GM19239 (cell line): ENCODE measurements at regions not wholly inside any gene's neighbourhood (a gene's known extent, or its start where the extent isn't known, plus 50 kb on each side); places are given as distances from the start of the nearest gene placed in this dataset.
"Not testable (repeated sequence)": the region's sequence is repeated elsewhere in the genome, so short reads cannot be mapped to it uniquely, and the experiment has no call there.

ENCODE experiments used
- DNase-seq: peaks from one replicate; pipeline ENCODE4 v3.0.0; 2011; ENCODE audit warnings: low spot score; ENCODE audit not compliant: insufficient read length
- FAIRE-seq: peaks from 2 replicates; lab custom pipeline; 2011; peaks lifted over from hg19 to GRCh38; lab: Jason Lieb, UNC

DNA sequence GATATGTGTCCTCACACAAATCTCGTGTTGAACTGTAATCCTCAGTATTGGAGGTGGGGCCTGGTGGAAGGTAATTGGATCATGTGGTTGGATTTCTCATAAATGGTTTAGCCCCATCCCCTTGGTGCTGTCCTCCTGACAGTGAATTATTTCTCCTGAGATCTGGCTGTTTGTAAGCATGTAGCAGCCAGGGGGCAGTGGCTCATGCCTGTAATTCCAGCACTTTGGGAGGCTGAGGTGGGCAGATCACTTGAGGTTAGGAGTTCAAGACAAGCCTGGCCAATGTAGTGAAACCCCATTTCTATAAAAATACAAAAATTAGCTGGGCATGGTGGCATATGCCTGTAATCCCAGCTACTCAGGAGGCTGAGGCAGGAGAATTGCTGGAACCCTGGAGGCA, 999.0 kb downstream of the DNAH5 start:
- FAIRE-seq, DNase-seq: not testable (repeated sequence)

DNA sequence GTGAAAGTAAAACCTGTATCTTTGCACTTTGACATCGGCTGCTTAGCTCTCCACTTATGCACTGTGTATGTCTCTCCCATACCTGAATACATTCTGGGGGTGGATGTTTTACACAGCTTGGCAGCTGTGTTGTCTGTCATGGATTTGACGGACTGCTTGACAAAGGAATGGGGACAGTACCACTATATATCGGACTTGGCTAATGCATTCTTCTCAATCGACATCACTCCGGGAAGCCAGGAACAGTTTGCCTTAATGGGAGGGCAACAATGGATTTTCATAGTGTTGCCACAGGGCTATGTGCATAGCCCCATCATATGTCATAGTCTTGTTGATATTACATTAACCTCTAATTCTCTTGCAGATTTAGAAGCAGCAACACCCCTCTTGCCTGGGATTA, 1008.3 kb downstream of the DNAH5 start:
- no peak for FAIRE-seq
- no peak for DNase-seq

DNA sequence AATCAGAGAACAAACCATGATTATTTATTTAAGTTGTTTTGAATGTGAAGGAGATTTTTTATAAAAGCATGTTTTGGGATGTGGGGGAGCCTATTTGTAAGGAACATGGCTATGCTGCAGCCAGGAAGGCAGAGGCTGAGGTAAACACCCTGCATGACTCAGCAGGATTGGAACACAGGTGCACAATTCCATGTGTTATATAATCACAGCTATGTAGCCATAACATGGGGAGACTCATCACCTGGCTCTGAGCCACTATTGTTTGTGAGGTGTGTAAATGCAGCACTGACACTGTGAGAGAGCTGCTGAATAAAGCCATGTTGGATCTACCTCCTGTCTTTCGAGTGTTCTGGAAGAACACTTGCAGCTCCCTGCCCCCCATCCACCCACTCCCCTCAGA, 1009.8 kb downstream of the DNAH5 start:
- FAIRE-seq (no peak), DNase-seq (no peak)

DNA sequence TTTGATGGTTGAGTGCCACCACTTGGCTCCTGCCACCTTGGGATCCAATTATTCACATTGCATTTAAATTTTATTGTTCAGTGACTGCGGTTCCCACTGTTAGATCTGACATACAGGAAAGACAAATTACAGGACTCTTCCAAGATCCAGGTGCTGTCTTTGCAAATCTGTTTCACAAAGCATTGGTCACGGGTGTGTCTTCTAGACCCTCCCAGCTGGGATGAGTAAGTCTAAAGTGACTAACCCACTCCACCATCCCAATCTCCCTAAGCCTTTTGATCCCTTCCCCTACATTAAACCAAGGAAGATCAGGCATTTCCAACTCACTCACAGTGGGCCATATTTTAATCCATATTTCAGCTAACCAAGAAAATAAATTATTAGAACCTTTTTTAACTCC, 1016.3 kb upstream of the CTNND2 start:
- FAIRE-seq, result no peak
- DNase-seq, result no peak

DNA sequence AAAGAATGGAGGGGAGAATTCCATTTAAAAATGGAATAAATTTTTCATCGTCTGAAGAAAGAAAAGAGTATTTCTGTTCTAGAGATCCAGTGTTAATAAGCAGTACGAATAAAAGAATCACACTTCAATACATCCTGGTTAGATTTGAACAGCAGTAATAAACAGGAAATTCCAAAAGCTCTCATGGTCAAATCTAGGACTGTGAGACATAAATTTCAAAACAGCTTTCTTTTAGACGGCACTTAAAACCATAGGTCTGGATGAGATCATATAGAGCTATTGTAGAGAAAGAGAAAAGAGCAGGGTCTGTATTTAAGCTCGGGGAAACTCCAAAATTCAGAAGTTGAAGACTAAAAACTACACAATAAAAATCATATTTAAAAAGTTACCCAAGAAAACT, 1006.9 kb upstream of the CTNND2 start:
- DNase-seq (no peak), FAIRE-seq (no peak)

GRCh38 chr5:12910641-12911040, 1006.4 kb upstream of the CTNND2 start:
- FAIRE-seq, result no peak

DNA sequence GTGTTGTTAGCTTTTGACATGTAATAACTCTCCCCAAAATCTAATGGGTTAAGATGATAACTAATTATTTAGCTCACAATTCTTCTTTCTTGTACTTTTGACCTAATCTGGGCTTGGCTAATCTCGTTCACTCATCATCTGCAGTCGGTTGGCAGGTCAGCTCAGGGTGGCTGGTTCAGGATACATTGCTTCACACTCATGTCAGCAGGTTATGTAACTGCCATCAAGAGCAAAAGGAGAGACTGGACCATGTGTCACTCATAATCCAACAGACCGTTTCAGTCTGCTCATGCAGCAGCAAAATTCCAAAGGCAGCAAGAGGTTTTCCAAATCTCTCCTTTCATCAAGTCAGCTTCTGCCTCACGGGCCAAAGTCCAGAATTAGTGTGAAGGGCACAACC, 998.4 kb upstream of the CTNND2 start:
- DNase-seq (no peak), FAIRE-seq (no peak)

More at GRCh38 chr5:12910641-12911040, 1006.4 kb upstream of the CTNND2 start:
- no peak for DNase-seq

- no peak for FAIRE-seq
- DNase-seq, result no peak
Measured at GRCh38 chr5:12901696-12902095, 997.5 kb upstream of the CTNND2 start.

DNA sequence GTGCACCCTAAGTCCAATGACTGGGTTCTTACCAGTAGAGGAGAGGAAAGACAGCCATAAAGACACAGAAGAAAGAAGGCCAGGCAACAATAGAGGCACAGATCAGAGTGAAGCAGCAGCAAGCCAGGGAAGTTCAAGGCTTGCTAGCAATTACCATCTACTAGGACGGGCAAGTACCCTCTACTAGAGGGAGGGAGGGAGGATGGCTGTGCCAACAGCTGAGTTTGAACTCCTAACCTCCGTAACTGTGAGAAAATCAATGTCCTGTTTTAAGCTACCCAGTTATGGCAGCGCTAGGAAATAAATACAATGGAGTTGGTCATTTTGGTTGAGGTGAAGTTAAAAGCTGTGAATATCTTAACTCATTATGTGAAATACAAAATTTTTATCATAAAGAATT, 991.8 kb upstream of the CTNND2 start:
- no peak for FAIRE-seq
- DNase-seq, result no peak

- FAIRE-seq (no peak), DNase-seq (no peak)
Measured at GRCh38 chr5:12885018-12885417, 980.8 kb upstream of the CTNND2 start.

GRCh38 chr5:12883395-12883794, 979.1 kb upstream of the CTNND2 start:
- no peak for DNase-seq

GRCh38 chr5:12876541-12877298, 972.5 kb upstream of the CTNND2 start:
- FAIRE-seq, result no peak
- DNase-seq, result no peak

More at GRCh38 chr5:12883395-12883794, 979.1 kb upstream of the CTNND2 start:
- no peak for FAIRE-seq

DNA sequence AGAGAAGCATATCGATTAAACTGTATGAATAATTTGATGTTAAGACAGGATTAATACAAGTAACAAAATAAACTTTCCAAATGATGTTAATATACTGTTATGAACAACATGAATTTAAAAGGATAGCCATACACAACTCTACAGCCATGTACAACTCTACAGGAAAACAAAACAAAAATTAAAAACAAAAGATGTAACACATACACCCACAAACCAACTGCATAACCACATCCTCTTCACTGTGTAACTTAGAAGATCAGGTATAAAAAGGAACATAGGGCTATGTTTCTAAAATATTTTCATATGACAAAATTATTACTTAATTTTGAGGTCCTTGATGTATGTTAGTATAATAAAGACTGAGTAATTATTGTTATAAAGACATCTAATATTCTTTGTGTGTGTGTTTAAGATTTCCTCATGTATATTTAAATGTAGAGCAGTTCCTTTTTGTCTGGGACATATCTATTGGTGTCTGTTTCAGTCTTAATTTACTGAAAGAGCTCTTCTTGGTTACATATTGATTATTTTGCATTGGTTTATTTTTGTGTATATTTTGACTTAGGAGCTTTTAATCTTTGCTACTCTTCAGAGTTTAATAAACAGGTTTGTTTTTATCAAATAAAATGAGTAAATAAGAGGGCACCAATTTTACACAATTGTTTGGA, 966.8 kb upstream of the CTNND2 start:
- DNase-seq (no peak), FAIRE-seq (no peak)

DNA sequence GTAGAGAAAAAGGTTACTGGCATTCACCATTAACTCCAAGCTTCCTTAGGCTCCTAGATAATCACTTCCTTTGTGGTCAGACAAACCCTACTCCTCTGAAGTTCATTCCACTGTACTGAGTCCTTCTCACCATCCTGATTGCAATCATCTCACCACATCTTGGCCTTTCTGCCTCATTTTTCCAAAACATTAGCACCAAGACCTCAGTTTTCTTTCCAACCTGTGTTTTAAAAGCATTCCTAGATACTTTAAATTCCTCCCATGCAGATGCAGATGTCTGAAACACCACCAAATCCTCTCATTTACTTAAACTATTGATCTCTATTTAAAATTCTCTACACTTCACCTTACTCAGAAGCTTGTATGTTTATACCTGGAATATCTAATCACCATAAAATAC, 961.3 kb upstream of the CTNND2 start:
- FAIRE-seq (no peak), DNase-seq (no peak)

GRCh38 chr5:12861886-12862654, 957.8 kb upstream of the CTNND2 start:
- no peak for DNase-seq
- FAIRE-seq, result no peak

DNA sequence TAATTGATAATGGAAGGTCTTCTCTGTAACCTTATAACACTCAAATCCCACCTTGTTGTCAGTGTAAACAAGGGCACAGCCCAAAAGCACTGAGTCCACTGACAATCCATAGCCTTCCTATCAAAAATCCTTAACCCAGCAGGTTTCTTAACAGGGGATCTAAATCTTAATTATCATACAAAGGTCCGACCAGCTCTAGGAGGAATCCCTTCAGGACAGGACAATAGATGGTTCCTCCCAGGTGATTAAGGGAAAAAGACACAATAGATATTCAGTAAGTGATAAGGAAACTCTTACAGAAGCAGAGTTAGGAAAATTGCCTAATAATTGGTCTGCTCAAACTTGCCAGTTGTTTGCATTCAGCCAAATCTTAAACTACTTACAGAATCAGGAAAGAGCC, 951.9 kb upstream of the CTNND2 start:
- not testable (repeated sequence) for DNase-seq, FAIRE-seq

DNA sequence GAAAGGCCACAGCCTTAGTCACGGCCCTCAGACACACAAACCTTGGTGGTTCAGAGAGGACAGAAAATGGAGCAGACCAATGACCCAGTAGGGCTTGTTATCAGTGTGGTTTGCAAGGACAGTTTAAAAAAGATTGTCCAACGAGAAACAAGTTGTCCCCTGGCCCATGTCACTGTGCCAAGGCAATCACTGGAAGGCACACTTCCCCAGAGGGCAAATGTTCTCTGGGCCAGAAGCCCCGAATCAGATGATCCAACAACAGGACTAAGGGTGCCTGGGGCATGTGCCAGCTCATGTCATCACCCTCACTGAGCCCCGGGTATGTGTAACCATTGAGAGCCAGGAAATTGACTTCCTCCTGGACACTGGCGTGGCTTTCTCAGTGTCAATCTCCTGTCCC, 950.1 kb upstream of the CTNND2 start:
- DNase-seq (no peak), FAIRE-seq (no peak)

DNA sequence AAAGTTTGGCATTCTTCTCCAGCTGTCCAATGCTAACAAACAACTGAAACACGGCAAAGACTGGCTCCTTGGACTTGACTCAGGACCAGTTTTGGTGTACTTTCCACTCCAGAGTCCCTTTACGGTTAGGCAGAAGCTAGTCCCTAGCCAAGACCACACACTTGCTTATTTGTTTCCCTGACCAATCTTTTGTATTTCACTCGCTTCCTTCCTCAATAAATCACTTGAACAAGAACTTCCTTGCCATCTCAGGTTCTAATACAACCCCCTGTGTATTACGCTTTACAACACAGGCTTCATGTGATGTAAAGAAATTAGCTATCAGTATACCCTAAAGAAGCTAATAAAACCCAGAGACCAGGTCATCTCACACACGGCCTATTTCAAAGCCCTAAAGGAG, 947.5 kb upstream of the CTNND2 start:
- no peak for FAIRE-seq
- DNase-seq, result no peak

- DNase-seq (no peak), FAIRE-seq (no peak)
Measured at GRCh38 chr5:12848709-12849108, 944.5 kb upstream of the CTNND2 start.

DNA sequence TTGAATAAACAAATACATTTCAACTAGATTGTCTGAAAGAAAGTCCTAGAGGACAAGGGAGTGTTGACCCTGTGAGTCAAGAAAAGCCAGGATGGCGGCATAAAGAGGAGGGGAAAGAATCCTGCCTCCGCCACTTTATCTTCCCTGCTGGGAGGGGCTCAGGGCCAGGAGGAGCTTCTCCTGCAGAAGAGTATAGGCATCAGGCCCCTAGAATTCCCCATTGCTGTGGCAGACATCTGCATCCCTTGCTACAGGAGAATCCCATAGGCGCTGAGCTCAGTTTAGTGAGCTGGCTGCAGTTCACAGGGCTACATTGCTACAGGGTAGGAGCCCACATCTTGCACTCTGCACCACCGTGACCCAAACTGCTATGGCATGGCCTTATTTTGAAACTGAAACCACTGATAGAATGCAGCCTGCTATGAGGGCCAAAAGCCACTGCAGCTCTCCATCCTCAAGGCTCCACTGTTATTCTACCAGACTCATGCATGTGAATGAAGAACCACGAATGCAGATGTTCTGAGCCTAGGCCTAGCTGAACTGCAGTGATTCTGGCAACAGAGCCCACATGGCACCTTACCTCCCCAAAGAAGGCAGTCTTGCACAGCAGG, 941.4 kb upstream of the CTNND2 start:
- DNase-seq (no peak), FAIRE-seq (no peak)

GRCh38 chr5:12840972-12841371, 936.7 kb upstream of the CTNND2 start:
- FAIRE-seq (no peak), DNase-seq (no peak)
